ENCODE measurements at regions not wholly inside any gene's neighbourhood (a gene's known extent, or its start where the extent isn't known, plus 50 kb on each side); places are given as distances from the start of the nearest gene placed in this dataset.

DNA sequence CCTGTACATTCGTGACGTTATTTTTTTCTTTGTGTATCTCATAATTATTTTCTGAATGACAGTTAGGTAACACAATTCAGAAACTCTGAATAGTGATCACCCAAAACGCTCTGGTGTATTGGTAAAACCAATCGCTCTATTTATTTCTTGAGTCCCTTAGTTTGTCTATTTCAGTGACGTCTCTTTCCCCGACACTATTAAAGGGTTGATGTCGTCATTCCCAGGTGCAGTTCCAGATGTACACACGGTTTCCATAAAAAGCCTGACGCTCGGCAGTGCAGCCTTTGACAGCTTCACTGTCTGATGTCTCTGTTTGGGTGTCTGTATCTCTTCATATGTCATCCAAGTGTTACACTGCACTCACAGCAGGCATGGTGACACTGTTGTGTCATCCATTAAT lies 701.4 kb downstream of the TMEM121 start:
- TF ChIP-seq POLR2A (IDR thresholded peaks at IDR 0.05): no peak
- TF ChIP-seq, protein P1, sequence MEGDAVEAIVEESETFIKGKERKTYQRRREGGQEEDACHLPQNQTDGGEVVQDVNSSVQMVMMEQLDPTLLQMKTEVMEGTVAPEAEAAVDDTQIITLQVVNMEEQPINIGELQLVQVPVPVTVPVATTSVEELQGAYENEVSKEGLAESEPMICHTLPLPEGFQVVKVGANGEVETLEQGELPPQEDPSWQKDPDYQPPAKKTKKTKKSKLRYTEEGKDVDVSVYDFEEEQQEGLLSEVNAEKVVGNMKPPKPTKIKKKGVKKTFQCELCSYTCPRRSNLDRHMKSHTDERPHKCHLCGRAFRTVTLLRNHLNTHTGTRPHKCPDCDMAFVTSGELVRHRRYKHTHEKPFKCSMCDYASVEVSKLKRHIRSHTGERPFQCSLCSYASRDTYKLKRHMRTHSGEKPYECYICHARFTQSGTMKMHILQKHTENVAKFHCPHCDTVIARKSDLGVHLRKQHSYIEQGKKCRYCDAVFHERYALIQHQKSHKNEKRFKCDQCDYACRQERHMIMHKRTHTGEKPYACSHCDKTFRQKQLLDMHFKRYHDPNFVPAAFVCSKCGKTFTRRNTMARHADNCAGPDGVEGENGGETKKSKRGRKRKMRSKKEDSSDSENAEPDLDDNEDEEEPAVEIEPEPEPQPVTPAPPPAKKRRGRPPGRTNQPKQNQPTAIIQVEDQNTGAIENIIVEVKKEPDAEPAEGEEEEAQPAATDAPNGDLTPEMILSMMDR (IDR thresholded peaks at IDR 0.05): no peak

All from body of pancreas (tissue), 4 donors.